HUES6 (cell line): ENCODE measurements at regions not wholly inside any gene's neighbourhood (a gene's known extent, or its start where the extent isn't known, plus 50 kb on each side); places are given as distances from the start of the nearest gene placed in this dataset.

ENCODE experiments used
- H3K27ac ChIP-seq: 2 replicates; pipeline ENCODE4 v1.7.0; 2013; ENCODE audit warnings: low read depth, mild to moderate bottlenecking, low read length, inconsistent platforms
- H3K27me3 ChIP-seq: 2 replicates; pipeline ENCODE4 v1.6.1; 2013; ENCODE audit warnings: low read length; ENCODE audit not compliant: control insufficient read depth, insufficient read depth
- H3K36me3 ChIP-seq: 2 replicates; pipeline ENCODE4 v1.6.1; 2013; ENCODE audit warnings: low read length; ENCODE audit not compliant: control insufficient read depth, insufficient read depth
- H3K4me1 ChIP-seq: 2 replicates; pipeline ENCODE4 v1.6.1; 2013; ENCODE audit warnings: low read length; ENCODE audit not compliant: control insufficient read depth, insufficient read depth
- H3K4me3 ChIP-seq: 2 replicates; pipeline ENCODE4 v1.5.1; 2013; ENCODE audit warnings: low read depth, low read length
- H3K9ac ChIP-seq: one replicate; pipeline ENCODE4 v1.6.1; 2013; ENCODE audit warnings: mild to moderate bottlenecking, low read length
- H3K9me3 ChIP-seq: 2 replicates; pipeline ENCODE4 v1.6.1; 2013; ENCODE audit warnings: low read depth, low read length; ENCODE audit not compliant: control insufficient read depth, insufficient read depth

- Histone ChIP-seq H3K36me3 (no peaks in the 10 kb centered on the region), H3K4me1 (peaks cover 5% of the 10 kb centered on the region; the same call in 1 of the 2 replicates), H3K9ac (no peak overlapping the region), H3K4me3 (no peak overlapping the region), H3K27ac (no peak overlapping the region), H3K27me3 (no peaks in the 10 kb centered on the region), H3K9me3 (no peaks in the 10 kb centered on the region)
These were observed 553.1 kb downstream of the EFNB2 start for GRCh38 chr13:105982219-105982930.

- 0 out of 2 replicates have a peak, but pooled peaks cover 2% of the 10 kb centered on the region for H3K9me3 ChIP-seq
- H3K9ac ChIP-seq, result no peak overlapping the region
- H3K36me3 ChIP-seq, result no peaks in the 10 kb centered on the region
- H3K27me3 ChIP-seq, result no peaks in the 10 kb centered on the region
- H3K4me1 ChIP-seq, result peaks cover 5% of the 10 kb centered on the region; the same call in 1 of the 2 replicates
- H3K27ac ChIP-seq, result no peak overlapping the region
- no peak overlapping the region for H3K4me3 ChIP-seq
These were observed 556.1 kb downstream of the EFNB2 start for GRCh38 chr13:105979131-105980011.

- H3K36me3 ChIP-seq, result no peaks in the 10 kb centered on the region
- H3K27me3 ChIP-seq, result no peaks in the 10 kb centered on the region
- 0 out of 2 replicates have a peak, but pooled peaks cover 2% of the 10 kb centered on the region for H3K9me3 ChIP-seq
- no peak overlapping the region for H3K27ac ChIP-seq
- no peak overlapping the region for H3K9ac ChIP-seq
- peaks cover 15% of the 10 kb centered on the region for H3K4me1 ChIP-seq
- no peak overlapping the region for H3K4me3 ChIP-seq
These were observed 561.1 kb downstream of the EFNB2 start for GRCh38 chr13:105974380-105974779.

GRCh38 chr13:105972811-105973590 is 562.5 kb downstream of the EFNB2 start:
- Histone ChIP-seq H3K27ac (no peak overlapping the region), H3K9me3 (0 out of 2 replicates have a peak, but pooled peaks cover 2% of the 10 kb centered on the region), H3K4me1 (peaks cover 15% of the 10 kb centered on the region), H3K27me3 (no peaks in the 10 kb centered on the region), H3K9ac (no peak overlapping the region), H3K36me3 (no peaks in the 10 kb centered on the region), H3K4me3 (no peak overlapping the region)

GRCh38 chr13:105972306-105972721 is 563.1 kb downstream of the EFNB2 start:
- Histone ChIP-seq H3K27ac (no peak overlapping the region), H3K4me3 (no peak overlapping the region), H3K27me3 (no peaks in the 10 kb centered on the region), H3K36me3 (no peaks in the 10 kb centered on the region), H3K9ac (no peak overlapping the region), H3K4me1 (peaks cover 15% of the 10 kb centered on the region), H3K9me3 (0 out of 2 replicates have a peak, but pooled peaks cover 2% of the 10 kb centered on the region)

- peaks cover 15% of the 10 kb centered on the region for H3K4me1 ChIP-seq
- H3K27ac ChIP-seq, result no peak overlapping the region
- no peak overlapping the region for H3K9ac ChIP-seq
- H3K9me3 ChIP-seq, result no peaks in the 10 kb centered on the region
- no peaks in the 10 kb centered on the region for H3K27me3 ChIP-seq
- no peaks in the 10 kb centered on the region for H3K36me3 ChIP-seq
- H3K4me3 ChIP-seq, result no peak overlapping the region
These were observed 563.7 kb downstream of the EFNB2 start for GRCh38 chr13:105971738-105972137.

GRCh38 chr13:105971312-105971711 is 564.1 kb downstream of the EFNB2 start:
- H3K4me1 ChIP-seq, result peaks cover 15% of the 10 kb centered on the region
- H3K4me3 ChIP-seq, result no peak overlapping the region
- H3K27ac ChIP-seq, result no peak overlapping the region
- H3K36me3 ChIP-seq, result no peaks in the 10 kb centered on the region
- no peaks in the 10 kb centered on the region for H3K27me3 ChIP-seq
- no peak overlapping the region for H3K9ac ChIP-seq
- H3K9me3 ChIP-seq, result no peaks in the 10 kb centered on the region

GRCh38 chr13:105969761-105970160 is 565.7 kb downstream of the EFNB2 start:
- Histone ChIP-seq H3K36me3 (no peaks in the 10 kb centered on the region), H3K4me3 (no peak overlapping the region), H3K4me1 (peaks cover 15% of the 10 kb centered on the region), H3K9me3 (no peaks in the 10 kb centered on the region), H3K9ac (no peak overlapping the region), H3K27me3 (no peaks in the 10 kb centered on the region), H3K27ac (no peak overlapping the region)

GRCh38 chr13:105965910-105966309 is 569.6 kb downstream of the EFNB2 start:
- Histone ChIP-seq H3K36me3 (no peaks in the 10 kb centered on the region), H3K27me3 (no peaks in the 10 kb centered on the region), H3K27ac (no peak overlapping the region), H3K4me3 (no peak overlapping the region), H3K9ac (no peak overlapping the region), H3K9me3 (no peaks in the 10 kb centered on the region), H3K4me1 (no peaks in the 10 kb centered on the region)

GRCh38 chr13:105962080-105962479 is 573.4 kb downstream of the EFNB2 start:
- no peaks in the 10 kb centered on the region for H3K36me3 ChIP-seq
- H3K9ac ChIP-seq, result no peak overlapping the region
- H3K9me3 ChIP-seq, result no peaks in the 10 kb centered on the region
- H3K27ac ChIP-seq, result no peak overlapping the region
- no peaks in the 10 kb centered on the region for H3K27me3 ChIP-seq
- H3K4me3 ChIP-seq, result no peak overlapping the region
- H3K4me1 ChIP-seq, result no peaks in the 10 kb centered on the region
